ENCODE measurements at regions not wholly inside any gene's neighbourhood (a gene's known extent, or its start where the extent isn't known, plus 50 kb on each side); places are given as distances from the start of the nearest gene placed in this dataset.
"Not testable (repeated sequence)": the region's sequence is repeated elsewhere in the genome, so short reads cannot be mapped to it uniquely, and the experiment has no call there.

DNA sequence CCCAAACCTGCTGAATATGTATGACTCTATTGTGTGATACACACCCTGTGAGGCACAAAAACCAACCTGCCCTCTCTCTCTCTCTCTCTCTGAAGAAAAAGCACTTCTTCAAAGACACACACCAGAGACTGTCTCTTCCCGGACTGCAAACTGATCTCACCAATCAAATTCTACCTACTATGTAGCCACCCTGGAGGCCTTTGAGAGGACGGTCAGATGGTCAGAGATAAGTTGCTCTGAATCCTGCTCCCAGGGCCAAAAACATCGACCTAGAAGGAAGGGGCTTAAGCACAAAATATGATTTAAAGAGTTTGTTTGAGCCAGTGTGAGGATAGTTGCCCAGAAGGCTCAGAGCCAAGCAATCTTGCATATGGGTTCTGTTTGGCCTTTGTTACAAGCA is 59.2 kb upstream of the PPIAL4F start:
- H2BK120ac ChIP-seq (replicated peaks; ENCODE audit: low read depth, low read length); H3K23me2 ChIP-seq (ENCODE audit: low read depth, low read length); H4K91ac ChIP-seq (replicated peaks; ENCODE audit: insufficient read length, low read length); DNase-seq (ENCODE audit: low read depth in 1 of 2, low spot score in 2 of 2); CTCF ChIA-PET (ENCODE audit: partially characterized antibody); H3K4ac ChIP-seq (replicated peaks; ENCODE audit: insufficient read length, low read depth, low read length); H3K79me2 ChIP-seq (ENCODE audit: control insufficient read depth in 1 of 2, insufficient read depth in 2 of 2, low read length in 2 of 2); H3K4me1 ChIP-seq (replicated peaks in 1 of 4; ENCODE audit: control insufficient read depth in 3 of 4, insufficient read depth in 4 of 4, low read length in 3 of 4); H2BK12ac ChIP-seq (ENCODE audit: low read depth, low read length); H3K79me1 ChIP-seq (ENCODE audit: low read depth, low read length); H3K4me3 ChIP-seq (ENCODE audit: extremely low read depth in 1 of 4, insufficient read depth in 2 of 4, low read depth in 3 of 4, low read length in 4 of 4); H3K18ac ChIP-seq (ENCODE audit: extremely low read depth, low read length); FAIRE-seq; H4K8ac ChIP-seq (ENCODE audit: extremely low read depth, insufficient read depth, low read length); H2AK5ac ChIP-seq (ENCODE audit: low read depth, low read length); H3K9ac ChIP-seq (replicated peaks in 1 of 4; ENCODE audit: extremely low read depth in 1 of 4, low read depth in 3 of 4, low read length in 3 of 4); H2BK20ac ChIP-seq (ENCODE audit: low read length); H2BK15ac ChIP-seq (ENCODE audit: low read length); H4K20me1 ChIP-seq (replicated peaks in 1 of 2; ENCODE audit: control insufficient read depth in 1 of 2, insufficient read depth in 2 of 2, low read length in 2 of 2); H3K36me3 ChIP-seq (ENCODE audit: control insufficient read depth in 2 of 4, insufficient read depth in 4 of 4, low read length in 3 of 4); H3K27me3 ChIP-seq (replicated peaks in 1 of 4; ENCODE audit: control insufficient read depth in 3 of 4, extremely low read depth in 1 of 4, insufficient read depth in 3 of 4, low read length in 3 of 4); H3K9me3 ChIP-seq (ENCODE audit: insufficient read depth in 2 of 2, low read depth in 1 of 2, low read length in 1 of 2); H2AFZ ChIP-seq (ENCODE audit: low read length); H3K23ac ChIP-seq (ENCODE audit: insufficient read length); H4K5ac ChIP-seq (ENCODE audit: insufficient read length, low read depth, low read length); POLR2A ChIA-PET (ENCODE audit: partially characterized antibody); H3K27ac ChIP-seq (ENCODE audit: low read depth, low read length); H3K56ac ChIP-seq (replicated peaks; ENCODE audit: insufficient read length, low read depth, low read length); H2BK5ac ChIP-seq (ENCODE audit: low read depth, low read length); H3K14ac ChIP-seq (ENCODE audit: insufficient read length); H3K4me2 ChIP-seq (ENCODE audit: insufficient read depth in 1 of 2, low read depth in 2 of 2, low read length in 2 of 2): not testable (repeated sequence)
- 84% methylated on average over 2 of the region's 3 CpGs; no CpG with 5 or more reads in 1 of the 2 experiments for WGBS, 2 experiments (ENCODE audit: extremely low coverage in 1 of 2, insufficient coverage in 1 of 2, insufficient read length in 1 of 2, insufficient replicate concordance in 2 of 2, low coverage in 1 of 2, low lambda C conversion rate in 2 of 2, missing lambda C conversion rate in 1 of 2)

DNA sequence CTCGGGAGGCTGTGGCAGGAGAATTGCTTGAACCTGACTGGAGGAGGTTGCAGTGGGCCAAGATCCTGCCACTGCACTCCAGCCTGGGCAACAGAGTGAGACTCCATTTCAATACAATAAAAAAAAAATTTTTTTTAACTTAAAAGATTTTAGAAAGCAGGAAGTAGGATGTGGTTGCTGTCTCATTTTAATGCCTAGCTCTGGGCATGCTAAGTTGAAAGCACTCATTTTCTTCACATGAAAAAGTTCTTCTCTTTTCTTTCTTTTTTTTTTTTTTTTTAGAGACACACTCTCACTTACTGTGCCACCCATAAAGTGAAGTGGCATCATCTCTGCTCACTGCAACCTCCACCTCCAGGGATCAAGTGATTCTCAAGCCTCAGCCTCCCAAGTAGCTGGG is 58.4 kb upstream of the PPIAL4F start:
- no CpG with 5 or more reads among the region's 1 CpG for WGBS, 2 experiments (ENCODE audit: extremely low coverage in 1 of 2, insufficient coverage in 1 of 2, insufficient read length in 1 of 2, insufficient replicate concordance in 2 of 2, low coverage in 1 of 2, low lambda C conversion rate in 2 of 2, missing lambda C conversion rate in 1 of 2)
- H2AFZ ChIP-seq (ENCODE audit: low read length); POLR2A ChIA-PET (ENCODE audit: partially characterized antibody): not testable (repeated sequence)

More for the DNA sequence above, 58.4 kb upstream of the PPIAL4F start:
- H2BK5ac ChIP-seq (ENCODE audit: low read depth, low read length); H3K36me3 ChIP-seq (ENCODE audit: control insufficient read depth in 2 of 4, insufficient read depth in 4 of 4, low read length in 3 of 4); H3K56ac ChIP-seq (replicated peaks; ENCODE audit: insufficient read length, low read depth, low read length); H2BK15ac ChIP-seq (ENCODE audit: low read length); H2BK20ac ChIP-seq (ENCODE audit: low read length); CTCF ChIA-PET (ENCODE audit: partially characterized antibody); H3K9ac ChIP-seq (replicated peaks in 1 of 4; ENCODE audit: extremely low read depth in 1 of 4, low read depth in 3 of 4, low read length in 3 of 4); H2AK5ac ChIP-seq (ENCODE audit: low read depth, low read length); H4K8ac ChIP-seq (ENCODE audit: extremely low read depth, insufficient read depth, low read length); H4K5ac ChIP-seq (ENCODE audit: insufficient read length, low read depth, low read length); H3K4ac ChIP-seq (replicated peaks; ENCODE audit: insufficient read length, low read depth, low read length); FAIRE-seq; H3K18ac ChIP-seq (ENCODE audit: extremely low read depth, low read length); H2BK120ac ChIP-seq (replicated peaks; ENCODE audit: low read depth, low read length); H3K23ac ChIP-seq (ENCODE audit: insufficient read length); H2BK12ac ChIP-seq (ENCODE audit: low read depth, low read length); H4K91ac ChIP-seq (replicated peaks; ENCODE audit: insufficient read length, low read length); H3K79me2 ChIP-seq (ENCODE audit: control insufficient read depth in 1 of 2, insufficient read depth in 2 of 2, low read length in 2 of 2); H3K79me1 ChIP-seq (ENCODE audit: low read depth, low read length); H3K14ac ChIP-seq (ENCODE audit: insufficient read length); H3K27me3 ChIP-seq (replicated peaks in 1 of 4; ENCODE audit: control insufficient read depth in 3 of 4, extremely low read depth in 1 of 4, insufficient read depth in 3 of 4, low read length in 3 of 4); H3K9me3 ChIP-seq (ENCODE audit: insufficient read depth in 2 of 2, low read depth in 1 of 2, low read length in 1 of 2); H3K4me1 ChIP-seq (replicated peaks in 1 of 4; ENCODE audit: control insufficient read depth in 3 of 4, insufficient read depth in 4 of 4, low read length in 3 of 4); DNase-seq (ENCODE audit: low read depth in 1 of 2, low spot score in 2 of 2); H4K20me1 ChIP-seq (replicated peaks in 1 of 2; ENCODE audit: control insufficient read depth in 1 of 2, insufficient read depth in 2 of 2, low read length in 2 of 2); H3K4me3 ChIP-seq (ENCODE audit: extremely low read depth in 1 of 4, insufficient read depth in 2 of 4, low read depth in 3 of 4, low read length in 4 of 4); H3K23me2 ChIP-seq (ENCODE audit: low read depth, low read length); H3K4me2 ChIP-seq (ENCODE audit: insufficient read depth in 1 of 2, low read depth in 2 of 2, low read length in 2 of 2); H3K27ac ChIP-seq (ENCODE audit: low read depth, low read length): not testable (repeated sequence)
